ENCODE measurements at regions not wholly inside any gene's neighbourhood (a gene's known extent, or its start where the extent isn't known, plus 50 kb on each side); places are given as distances from the start of the nearest gene placed in this dataset.

GRCh38 chr21:20343186-20343585, 655.0 kb upstream of the NCAM2 start:
- Histone ChIP-seq H3K36me3 (ENCODE audit: insufficient read depth, low read length) (no peaks in the 10 kb centered on the region), H3K4me1 (ENCODE audit: control insufficient read depth, insufficient read depth, low read length) (no peaks in the 10 kb centered on the region), H3K27me3 (ENCODE audit: control insufficient read depth, insufficient read depth, low read length) (no peaks in the 10 kb centered on the region), H3K9me3 (replicated peaks; ENCODE audit: low read length) (peaks cover 5% of the 10 kb centered on the region), H3K4me3 (ENCODE audit: low read length) (no peak overlapping the region), H3K4me2 (ENCODE audit: low read length) (no peak overlapping the region), H3K9ac (ENCODE audit: low read depth, low read length) (no peak overlapping the region)

- Histone ChIP-seq H3K27me3 (ENCODE audit: control insufficient read depth, insufficient read depth, low read length) (no peaks in the 10 kb centered on the region), H3K9me3 (replicated peaks; ENCODE audit: low read length) (peaks cover 9% of the 10 kb centered on the region), H3K36me3 (ENCODE audit: insufficient read depth, low read length) (no peaks in the 10 kb centered on the region), H3K4me2 (ENCODE audit: low read length) (no peak overlapping the region), H3K4me3 (ENCODE audit: low read length) (no peak overlapping the region), H3K9ac (ENCODE audit: low read depth, low read length) (no peak overlapping the region), H3K4me1 (ENCODE audit: control insufficient read depth, insufficient read depth, low read length) (no peaks in the 10 kb centered on the region)
Measured at GRCh38 chr21:20351138-20351537, 647.1 kb upstream of the NCAM2 start.

GRCh38 chr21:20353351-20353750, 644.9 kb upstream of the NCAM2 start:
- no peak overlapping the region for H3K9ac ChIP-seq (ENCODE audit: low read depth, low read length)
- H3K4me2 ChIP-seq (ENCODE audit: low read length) = no peak overlapping the region
- no peak overlapping the region for H3K4me3 ChIP-seq (ENCODE audit: low read length)
- no peaks in the 10 kb centered on the region for H3K4me1 ChIP-seq (ENCODE audit: control insufficient read depth, insufficient read depth, low read length)
- H3K27me3 ChIP-seq (ENCODE audit: control insufficient read depth, insufficient read depth, low read length) = no peaks in the 10 kb centered on the region
- H3K9me3 ChIP-seq (replicated peaks; ENCODE audit: low read length) = peaks cover 4% of the 10 kb centered on the region
- no peaks in the 10 kb centered on the region for H3K36me3 ChIP-seq (ENCODE audit: insufficient read depth, low read length)

- no peaks in the 10 kb centered on the region for H3K4me1 ChIP-seq (ENCODE audit: control insufficient read depth, insufficient read depth, low read length)
- no peaks in the 10 kb centered on the region for H3K36me3 ChIP-seq (ENCODE audit: insufficient read depth, low read length)
- H3K9ac ChIP-seq (ENCODE audit: low read depth, low read length) = no peak overlapping the region
- H3K9me3 ChIP-seq (replicated peaks; ENCODE audit: low read length) = no peaks in the 10 kb centered on the region
- H3K4me2 ChIP-seq (ENCODE audit: low read length) = no peak overlapping the region
- no peak overlapping the region for H3K4me3 ChIP-seq (ENCODE audit: low read length)
- no peaks in the 10 kb centered on the region for H3K27me3 ChIP-seq (ENCODE audit: control insufficient read depth, insufficient read depth, low read length)
Measured at GRCh38 chr21:20373031-20373430, 625.2 kb upstream of the NCAM2 start.

- Histone ChIP-seq H3K36me3 (ENCODE audit: insufficient read depth, low read length) (no peaks in the 10 kb centered on the region), H3K9me3 (replicated peaks; ENCODE audit: low read length) (no peaks in the 10 kb centered on the region), H3K4me2 (ENCODE audit: low read length) (no peak overlapping the region), H3K4me1 (ENCODE audit: control insufficient read depth, insufficient read depth, low read length) (no peaks in the 10 kb centered on the region), H3K4me3 (ENCODE audit: low read length) (no peak overlapping the region), H3K9ac (ENCODE audit: low read depth, low read length) (no peak overlapping the region), H3K27me3 (ENCODE audit: control insufficient read depth, insufficient read depth, low read length) (no peaks in the 10 kb centered on the region)
Measured at GRCh38 chr21:20377250-20377649, 621.0 kb upstream of the NCAM2 start.

GRCh38 chr21:20388400-20388799, 609.8 kb upstream of the NCAM2 start:
- no peak overlapping the region for H3K4me2 ChIP-seq (ENCODE audit: low read length)
- no peaks in the 10 kb centered on the region for H3K4me1 ChIP-seq (ENCODE audit: control insufficient read depth, insufficient read depth, low read length)
- peaks cover 16% of the 10 kb centered on the region for H3K9me3 ChIP-seq (replicated peaks; ENCODE audit: low read length)
- no peak overlapping the region for H3K4me3 ChIP-seq (ENCODE audit: low read length)
- H3K27me3 ChIP-seq (ENCODE audit: control insufficient read depth, insufficient read depth, low read length) = no peaks in the 10 kb centered on the region
- H3K36me3 ChIP-seq (ENCODE audit: insufficient read depth, low read length) = no peaks in the 10 kb centered on the region
- no peak overlapping the region for H3K9ac ChIP-seq (ENCODE audit: low read depth, low read length)

- no peaks in the 10 kb centered on the region for H3K4me1 ChIP-seq (ENCODE audit: control insufficient read depth, insufficient read depth, low read length)
- no peak overlapping the region for H3K4me2 ChIP-seq (ENCODE audit: low read length)
- no peaks in the 10 kb centered on the region for H3K9me3 ChIP-seq (replicated peaks; ENCODE audit: low read length)
- H3K36me3 ChIP-seq (ENCODE audit: insufficient read depth, low read length) = no peaks in the 10 kb centered on the region
- H3K9ac ChIP-seq (ENCODE audit: low read depth, low read length) = no peak overlapping the region
- H3K27me3 ChIP-seq (ENCODE audit: control insufficient read depth, insufficient read depth, low read length) = no peaks in the 10 kb centered on the region
- no peak overlapping the region for H3K4me3 ChIP-seq (ENCODE audit: low read length)
Measured at GRCh38 chr21:20396798-20397197, 601.4 kb upstream of the NCAM2 start.

- Histone ChIP-seq H3K27me3 (ENCODE audit: control insufficient read depth, insufficient read depth, low read length) (no peaks in the 10 kb centered on the region), H3K4me2 (ENCODE audit: low read length) (no peak overlapping the region), H3K9ac (ENCODE audit: low read depth, low read length) (no peak overlapping the region), H3K4me3 (ENCODE audit: low read length) (no peak overlapping the region), H3K9me3 (replicated peaks; ENCODE audit: low read length) (peaks cover 4% of the 10 kb centered on the region), H3K4me1 (ENCODE audit: control insufficient read depth, insufficient read depth, low read length) (no peaks in the 10 kb centered on the region), H3K36me3 (ENCODE audit: insufficient read depth, low read length) (no peaks in the 10 kb centered on the region)
Measured at GRCh38 chr21:20404915-20405314, 593.3 kb upstream of the NCAM2 start.

- no peak overlapping the region for H3K4me3 ChIP-seq (ENCODE audit: low read length)
Measured at GRCh38 chr21:20418353-20418752, 579.9 kb upstream of the NCAM2 start.

GRCh38 chr21:20419772-20420171, 578.4 kb upstream of the NCAM2 start:
- Histone ChIP-seq H3K9ac (ENCODE audit: low read depth, low read length) (no peak overlapping the region), H3K4me3 (ENCODE audit: low read length) (no peak overlapping the region), H3K9me3 (replicated peaks; ENCODE audit: low read length) (peaks cover 4% of the 10 kb centered on the region), H3K36me3 (ENCODE audit: insufficient read depth, low read length) (no peaks in the 10 kb centered on the region), H3K27me3 (ENCODE audit: control insufficient read depth, insufficient read depth, low read length) (no peaks in the 10 kb centered on the region), H3K4me1 (ENCODE audit: control insufficient read depth, insufficient read depth, low read length) (no peaks in the 10 kb centered on the region), H3K4me2 (ENCODE audit: low read length) (no peak overlapping the region)

More at GRCh38 chr21:20418353-20418752, 579.9 kb upstream of the NCAM2 start:
- H3K9me3 ChIP-seq (replicated peaks; ENCODE audit: low read length) = peaks cover 4% of the 10 kb centered on the region
- no peak overlapping the region for H3K9ac ChIP-seq (ENCODE audit: low read depth, low read length)
- no peaks in the 10 kb centered on the region for H3K27me3 ChIP-seq (ENCODE audit: control insufficient read depth, insufficient read depth, low read length)
- H3K36me3 ChIP-seq (ENCODE audit: insufficient read depth, low read length) = no peaks in the 10 kb centered on the region
- no peak overlapping the region for H3K4me2 ChIP-seq (ENCODE audit: low read length)
- no peaks in the 10 kb centered on the region for H3K4me1 ChIP-seq (ENCODE audit: control insufficient read depth, insufficient read depth, low read length)

GRCh38 chr21:20424943-20425342, 573.3 kb upstream of the NCAM2 start:
- H3K9ac ChIP-seq (ENCODE audit: low read depth, low read length) = no peak overlapping the region
- peaks cover 9% of the 10 kb centered on the region for H3K9me3 ChIP-seq (replicated peaks; ENCODE audit: low read length)
- no peaks in the 10 kb centered on the region for H3K27me3 ChIP-seq (ENCODE audit: control insufficient read depth, insufficient read depth, low read length)
- H3K4me1 ChIP-seq (ENCODE audit: control insufficient read depth, insufficient read depth, low read length) = no peaks in the 10 kb centered on the region
- no peaks in the 10 kb centered on the region for H3K36me3 ChIP-seq (ENCODE audit: insufficient read depth, low read length)
- no peak overlapping the region for H3K4me2 ChIP-seq (ENCODE audit: low read length)
- H3K4me3 ChIP-seq (ENCODE audit: low read length) = no peak overlapping the region

GRCh38 chr21:20425856-20426255, 572.4 kb upstream of the NCAM2 start:
- Histone ChIP-seq H3K27me3 (ENCODE audit: control insufficient read depth, insufficient read depth, low read length) (no peaks in the 10 kb centered on the region), H3K9me3 (replicated peaks; ENCODE audit: low read length) (peaks cover 9% of the 10 kb centered on the region), H3K4me2 (ENCODE audit: low read length) (no peak overlapping the region), H3K36me3 (ENCODE audit: insufficient read depth, low read length) (no peaks in the 10 kb centered on the region), H3K4me3 (ENCODE audit: low read length) (no peak overlapping the region), H3K9ac (ENCODE audit: low read depth, low read length) (no peak overlapping the region), H3K4me1 (ENCODE audit: control insufficient read depth, insufficient read depth, low read length) (no peaks in the 10 kb centered on the region)

Measured in skeletal muscle satellite cell (primary cell).